GM18517 (cell line): ENCODE measurements at regions not wholly inside any gene's neighbourhood (a gene's known extent, or its start where the extent isn't known, plus 50 kb on each side); places are given as distances from the start of the nearest gene placed in this dataset.
A peak's percentile ranks its signal among the peaks of the same experiment; 100 is the strongest.

Experiments
- ATAC-seq: cut with Tn5 transposase; IDR thresholded peaks from one replicate; pipeline ENCODE4 v1.9.1; 2021; ENCODE audit warnings: mild to moderate bottlenecking, moderate library complexity; ENCODE audit not compliant: unreplicated experiment

DNA sequence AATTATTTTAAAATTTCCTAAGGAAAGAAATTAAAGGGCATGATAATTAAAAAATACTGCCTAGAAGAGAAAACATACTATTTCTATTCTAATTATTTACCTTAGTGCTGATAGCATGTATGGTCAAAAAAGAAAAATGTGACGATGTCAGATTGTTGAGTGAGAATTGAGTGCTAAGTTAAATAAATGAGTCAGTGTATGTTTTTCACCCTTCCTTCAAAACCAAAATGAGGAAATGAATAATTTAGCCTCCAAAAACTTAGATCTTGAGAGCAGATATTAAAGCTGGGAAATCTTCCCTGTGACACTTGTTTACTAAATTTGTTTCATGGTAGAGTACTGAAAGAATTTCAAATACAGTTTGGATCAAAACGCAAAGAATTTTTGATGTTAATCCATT lies 58.6 kb upstream of the NYAP2 start:
- no peak for ATAC-seq

DNA sequence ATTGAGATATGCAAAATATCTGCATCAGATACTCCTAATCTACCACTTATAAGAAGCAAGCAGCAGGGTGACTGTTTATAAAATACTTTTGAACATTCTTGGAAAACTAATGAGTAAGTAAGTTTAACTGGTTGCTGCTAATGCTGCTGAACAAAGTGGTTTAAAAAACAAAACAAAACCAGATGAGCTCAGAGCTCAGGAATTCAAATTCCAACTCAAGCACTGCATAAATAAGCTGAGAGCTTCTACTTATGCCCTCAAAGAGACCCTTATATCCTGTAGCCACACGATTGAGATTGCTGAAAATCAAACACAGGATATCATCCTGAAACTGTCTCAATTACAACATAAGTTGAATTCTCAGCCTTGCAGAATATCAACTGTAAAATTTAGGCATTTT lies 62.3 kb upstream of the NYAP2 start:
- no peak for ATAC-seq

- no peak for ATAC-seq
These were observed 65.0 kb upstream of the NYAP2 start for GRCh38 chr2:225334514-225334913.

DNA sequence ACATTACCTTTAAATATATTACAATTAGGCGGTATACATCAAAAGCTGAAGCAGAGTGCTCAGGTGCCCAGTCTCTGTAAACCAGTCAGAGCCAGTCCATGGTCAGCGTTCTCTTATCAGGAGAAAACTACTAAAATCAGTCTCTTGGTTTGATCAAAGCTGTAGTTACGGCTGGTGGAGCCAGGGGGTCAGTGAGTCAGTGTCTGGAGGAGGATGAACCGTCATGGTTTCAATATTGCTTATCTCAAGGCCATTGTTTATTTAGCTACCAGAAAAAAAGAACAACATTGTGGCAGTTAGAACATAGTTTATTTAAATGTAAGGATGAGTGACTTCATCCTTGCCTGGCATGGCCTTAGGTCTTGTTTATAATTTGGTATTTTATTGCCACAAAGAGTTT lies 71.3 kb upstream of the NYAP2 start:
- no peak for ATAC-seq

DNA sequence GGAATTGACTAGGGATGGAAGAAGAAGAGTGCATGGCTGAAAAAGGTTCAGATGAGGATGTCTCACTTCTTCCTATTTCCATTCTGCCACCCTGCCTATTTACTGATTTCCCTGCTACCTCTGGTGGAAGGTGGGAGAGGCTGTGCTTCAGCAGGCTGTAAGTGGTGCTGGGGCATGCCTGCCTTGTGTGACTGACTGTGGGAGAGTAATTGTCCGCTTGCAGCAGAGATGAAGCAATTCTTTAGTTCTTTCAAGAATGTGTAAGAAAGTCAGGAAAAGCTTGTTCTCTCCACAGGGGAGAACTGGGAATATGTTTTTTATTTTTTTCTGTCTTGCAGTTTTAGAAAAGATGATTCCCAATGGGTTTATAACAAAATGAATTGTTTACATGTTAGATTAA lies 72.5 kb upstream of the NYAP2 start:
- no peak for ATAC-seq

DNA sequence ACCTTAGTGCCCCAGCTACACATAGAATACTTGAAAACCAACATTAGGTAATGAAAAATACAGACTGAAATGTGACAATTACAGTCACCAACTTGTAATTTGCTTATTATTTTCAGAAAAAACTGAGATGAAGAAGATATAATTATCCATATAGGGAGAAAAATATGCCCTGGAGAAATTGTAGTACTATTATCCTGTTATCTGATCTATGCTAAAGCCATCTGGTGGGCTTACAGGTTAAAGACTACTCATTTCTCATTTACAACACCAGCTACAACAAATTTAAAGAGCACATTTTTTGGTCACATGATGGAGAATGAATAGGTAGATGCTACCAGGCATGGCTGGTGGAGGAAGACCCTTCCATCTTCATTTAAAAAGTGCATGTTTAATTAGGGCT lies 79.6 kb upstream of the NYAP2 start:
- ATAC-seq = no peak

DNA sequence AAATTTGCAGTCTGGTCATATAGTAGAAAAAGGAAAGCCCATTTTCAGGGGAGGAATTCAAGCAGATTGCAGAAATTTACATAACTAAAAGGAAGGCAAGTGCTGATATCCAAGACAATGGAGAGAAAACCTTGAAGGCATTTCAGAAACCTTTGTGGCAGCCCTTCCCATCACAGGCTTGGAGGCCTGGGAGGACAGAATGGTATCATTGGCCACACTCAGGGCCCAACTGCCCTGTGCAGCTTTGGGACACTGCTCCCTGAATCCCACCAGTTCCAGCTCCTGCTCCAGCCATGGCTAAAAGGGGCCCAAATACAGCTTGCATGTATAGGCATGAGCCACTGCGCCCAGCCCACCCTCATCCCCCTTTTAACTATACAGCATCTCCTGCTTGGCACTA lies 81.1 kb upstream of the NYAP2 start:
- ATAC-seq = no peak

GRCh38 chr2:225317186-225317585 lies 82.3 kb upstream of the NYAP2 start:
- no peak for ATAC-seq

DNA sequence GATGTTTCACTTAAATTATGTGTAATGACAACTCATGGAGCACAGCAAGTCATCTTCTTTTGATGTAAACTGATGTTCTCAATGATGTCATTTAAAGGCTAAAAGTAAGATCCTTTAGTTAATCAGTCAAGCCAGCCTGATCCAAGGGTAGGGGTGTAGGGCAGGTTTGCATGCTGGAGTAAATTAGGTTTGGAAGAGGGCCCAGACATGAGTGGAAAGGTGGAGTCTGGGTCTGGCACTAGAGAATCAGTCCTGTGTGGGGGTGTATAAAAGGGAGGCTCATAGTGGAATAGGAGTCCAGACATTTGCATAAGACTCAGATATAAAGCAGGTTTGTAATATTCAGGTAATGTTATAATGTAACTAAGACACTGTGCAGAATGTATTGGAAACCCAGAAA lies 88.8 kb upstream of the NYAP2 start:
- no peak for ATAC-seq

DNA sequence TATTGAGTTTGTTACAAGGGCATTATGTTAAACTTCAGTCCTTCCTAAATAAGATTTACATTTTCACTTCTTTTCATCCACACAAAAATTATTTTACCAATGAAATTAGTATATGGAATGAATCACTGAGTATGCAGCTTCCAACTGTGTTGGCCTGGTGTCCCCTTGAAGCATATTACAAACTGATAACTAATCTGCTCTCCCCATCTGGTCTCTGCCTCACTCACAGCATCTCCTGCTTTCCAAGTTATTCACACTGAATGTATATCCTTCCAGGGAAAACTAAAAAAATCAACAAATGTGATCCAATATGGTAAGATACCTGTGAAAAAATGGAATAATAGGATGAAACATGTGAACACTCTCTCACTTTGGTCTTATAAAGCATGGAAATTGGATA lies 90.0 kb upstream of the NYAP2 start:
- ATAC-seq = no peak

GRCh38 chr2:225296951-225297350 lies 102.6 kb upstream of the NYAP2 start:
- ATAC-seq = no peak

DNA sequence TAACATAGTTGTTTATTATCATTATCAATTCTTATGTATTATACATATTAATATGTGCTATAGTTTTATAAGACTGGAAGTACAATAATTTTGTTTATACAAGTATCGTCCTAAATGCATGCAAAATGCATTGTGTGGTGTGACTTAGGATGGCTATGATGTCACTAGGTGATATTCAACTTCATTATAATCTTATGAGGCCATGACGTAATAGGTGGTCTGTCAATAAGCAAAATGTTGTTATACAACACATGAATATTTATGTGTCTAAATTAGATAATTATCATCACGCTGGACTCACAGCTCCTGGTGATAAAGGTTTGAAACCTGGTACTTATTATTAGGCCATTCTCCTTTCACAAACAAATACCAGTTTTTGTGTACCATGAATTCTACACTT lies 104.4 kb upstream of the NYAP2 start:
- ATAC-seq = no peak

- no peak for ATAC-seq
These were observed 105.9 kb upstream of the NYAP2 start for GRCh38 chr2:225293638-225294037.

DNA sequence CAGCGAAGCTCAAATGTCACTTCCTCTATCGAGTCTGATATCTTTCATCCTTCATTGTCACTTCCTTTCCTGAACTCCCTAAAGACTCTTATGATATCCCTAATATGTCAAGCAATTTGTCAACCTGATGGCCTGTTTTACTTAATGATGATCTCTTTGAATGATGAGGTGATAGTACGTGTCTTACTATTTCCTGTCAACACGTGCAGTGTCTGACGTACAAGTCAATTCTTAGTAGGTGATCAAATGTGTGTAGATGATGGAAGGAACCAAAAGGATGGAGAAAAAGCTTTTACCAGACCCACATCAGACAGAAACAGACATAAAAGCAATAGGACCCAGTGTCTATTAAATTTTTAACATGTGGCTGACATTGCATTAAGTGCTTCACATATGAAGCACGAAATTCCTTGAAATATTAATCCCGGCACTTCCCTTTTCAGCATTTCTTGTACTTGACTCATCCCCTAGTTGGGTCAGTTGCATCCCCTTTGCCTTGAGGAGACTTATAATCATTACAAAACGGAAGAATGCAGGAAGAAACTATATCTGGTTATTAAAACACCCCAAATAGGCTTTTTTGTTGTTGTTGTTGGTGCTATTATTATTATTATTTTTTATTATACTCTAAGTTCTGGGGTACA lies 108.6 kb upstream of the NYAP2 start:
- ATAC-seq = no peak

DNA sequence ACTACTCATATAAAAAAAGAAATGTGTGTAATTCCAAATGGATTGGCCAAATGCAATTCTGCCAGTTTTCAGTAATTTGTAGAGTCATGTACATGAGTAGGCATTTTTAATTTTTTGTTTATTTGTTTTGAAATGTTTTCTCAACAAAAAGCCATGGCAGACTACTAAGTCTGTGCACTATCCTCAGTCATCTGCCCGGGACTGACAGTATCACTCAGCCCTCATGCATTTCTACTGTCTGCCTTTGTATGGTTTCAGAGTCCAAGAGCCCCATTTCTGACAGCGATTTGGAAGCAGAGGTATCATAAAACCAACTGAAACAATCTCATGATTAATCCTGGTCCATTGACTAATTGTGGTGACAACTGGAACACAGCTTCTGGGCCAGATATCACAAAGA lies 109.9 kb upstream of the NYAP2 start:
- ATAC-seq = no peak

DNA sequence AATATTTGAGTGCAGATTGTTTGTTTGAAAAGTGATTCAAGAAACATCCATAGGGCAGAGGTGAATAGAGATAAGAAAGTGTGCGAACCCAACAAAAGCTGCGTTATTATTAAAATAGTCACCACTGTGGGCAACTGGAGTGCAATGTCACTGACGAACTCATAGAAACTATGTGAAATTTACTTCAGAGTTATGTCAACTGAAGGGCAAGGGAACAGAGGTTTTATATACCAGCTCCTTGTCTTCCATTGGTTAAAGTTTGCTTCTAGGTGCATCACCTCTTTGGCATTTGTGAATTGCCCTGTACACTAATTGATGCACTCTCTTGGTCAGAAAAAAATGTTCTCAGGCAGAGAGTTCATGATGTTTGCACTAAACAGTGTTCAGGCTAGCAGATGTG lies 110.5 kb upstream of the NYAP2 start:
- ATAC-seq = no peak

- peak; percentile 92 for ATAC-seq
These were observed 116.4 kb upstream of the NYAP2 start for GRCh38 chr2:225282858-225283710.

- peak; percentile 79 for ATAC-seq
These were observed 123.3 kb upstream of the NYAP2 start for GRCh38 chr2:225276207-225276606.

DNA sequence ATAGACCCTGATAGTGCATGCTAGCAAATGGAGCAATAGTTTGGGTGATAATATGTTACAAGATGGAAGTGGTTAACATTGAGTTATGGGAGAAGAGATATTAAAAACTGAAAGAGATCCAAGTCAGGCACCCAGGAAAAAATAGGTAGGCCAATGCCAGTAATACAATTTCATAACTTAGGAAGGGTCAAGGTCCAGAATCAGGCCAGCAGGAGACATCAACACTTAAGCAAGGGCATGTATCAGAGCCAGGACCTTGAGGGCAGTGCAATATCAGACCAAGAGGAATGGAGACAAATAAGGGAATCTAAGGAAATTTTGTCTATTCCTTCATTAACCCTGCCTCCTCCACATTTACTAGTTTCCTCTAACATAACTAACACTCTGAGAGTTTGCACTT lies 124.1 kb upstream of the NYAP2 start:
- ATAC-seq = no peak

GRCh38 chr2:225274751-225275150 lies 124.8 kb upstream of the NYAP2 start:
- no peak for ATAC-seq

GRCh38 chr2:225272173-225272572 lies 127.3 kb upstream of the NYAP2 start:
- no peak for ATAC-seq

- ATAC-seq = peak; percentile 100
These were observed 128.6 kb upstream of the NYAP2 start for GRCh38 chr2:225270861-225271260.

DNA sequence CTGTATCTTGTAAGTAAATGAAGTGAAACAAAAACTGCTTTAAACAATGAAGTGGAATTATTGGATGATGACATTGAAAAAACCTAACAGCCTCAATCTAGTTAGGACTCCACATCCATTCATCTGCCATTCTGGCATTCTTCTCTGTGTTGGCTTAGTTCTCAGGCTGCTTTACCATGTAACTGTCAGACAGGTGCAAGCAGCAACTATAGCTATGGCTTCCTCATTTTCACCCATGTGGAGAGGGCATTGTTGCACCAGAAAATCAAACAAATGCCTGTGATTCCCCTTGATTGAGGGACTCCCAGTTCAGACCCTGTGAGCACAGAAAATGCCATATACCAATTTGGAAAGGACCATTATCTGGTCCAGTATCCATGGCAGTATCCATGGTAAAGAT lies 129.5 kb upstream of the NYAP2 start:
- ATAC-seq = no peak
